LNCaP clone FGC (cell line): ENCODE measurements at regions not wholly inside any gene's neighbourhood (a gene's known extent, or its start where the extent isn't known, plus 50 kb on each side); places are given as distances from the start of the nearest gene placed in this dataset.

ENCODE experiments used
- DNase-seq: peaks from one replicate; pipeline ENCODE4 v3.0.0-alpha.2; 2011; ENCODE audit warnings: low read depth
- H3K4me3 ChIP-seq: 2 replicates; pipeline ENCODE4 v1.5.1; 2011; ENCODE audit warnings: mild to moderate bottlenecking, low read depth, low read length, control low read depth
- TF ChIP-seq, protein P1 (sequence below): IDR thresholded peaks from 2 replicates; pipeline ENCODE4 v1.5.1; 2012; ENCODE audit warnings: mild to moderate bottlenecking; ENCODE audit not compliant: control insufficient read depth, insufficient read depth; ENCODE audit errors: extremely low read depth

DNA sequence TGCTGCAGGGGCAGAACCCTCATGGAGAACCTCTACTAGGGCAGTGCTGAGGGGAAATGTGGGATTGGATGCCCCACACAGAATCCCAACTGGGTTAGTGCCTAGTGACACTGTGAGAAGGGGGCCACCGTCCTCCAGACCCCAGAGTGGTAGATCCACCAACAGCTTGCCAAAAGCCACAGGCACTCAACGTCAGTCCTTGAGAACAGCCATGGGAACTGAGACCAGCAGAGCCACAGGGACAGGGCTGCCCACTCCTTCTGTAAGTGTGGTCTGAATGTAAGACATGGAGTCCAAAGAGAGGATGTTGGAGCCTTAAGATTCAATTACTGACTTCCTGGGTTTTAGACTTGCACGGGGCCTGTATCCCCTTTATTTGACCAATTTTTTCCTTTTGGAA lies 1451.5 kb downstream of the SI start:
- TF ChIP-seq, protein P1, sequence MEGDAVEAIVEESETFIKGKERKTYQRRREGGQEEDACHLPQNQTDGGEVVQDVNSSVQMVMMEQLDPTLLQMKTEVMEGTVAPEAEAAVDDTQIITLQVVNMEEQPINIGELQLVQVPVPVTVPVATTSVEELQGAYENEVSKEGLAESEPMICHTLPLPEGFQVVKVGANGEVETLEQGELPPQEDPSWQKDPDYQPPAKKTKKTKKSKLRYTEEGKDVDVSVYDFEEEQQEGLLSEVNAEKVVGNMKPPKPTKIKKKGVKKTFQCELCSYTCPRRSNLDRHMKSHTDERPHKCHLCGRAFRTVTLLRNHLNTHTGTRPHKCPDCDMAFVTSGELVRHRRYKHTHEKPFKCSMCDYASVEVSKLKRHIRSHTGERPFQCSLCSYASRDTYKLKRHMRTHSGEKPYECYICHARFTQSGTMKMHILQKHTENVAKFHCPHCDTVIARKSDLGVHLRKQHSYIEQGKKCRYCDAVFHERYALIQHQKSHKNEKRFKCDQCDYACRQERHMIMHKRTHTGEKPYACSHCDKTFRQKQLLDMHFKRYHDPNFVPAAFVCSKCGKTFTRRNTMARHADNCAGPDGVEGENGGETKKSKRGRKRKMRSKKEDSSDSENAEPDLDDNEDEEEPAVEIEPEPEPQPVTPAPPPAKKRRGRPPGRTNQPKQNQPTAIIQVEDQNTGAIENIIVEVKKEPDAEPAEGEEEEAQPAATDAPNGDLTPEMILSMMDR, result no peak
- no peak for DNase-seq
- no peak overlapping the region for H3K4me3 ChIP-seq

DNA sequence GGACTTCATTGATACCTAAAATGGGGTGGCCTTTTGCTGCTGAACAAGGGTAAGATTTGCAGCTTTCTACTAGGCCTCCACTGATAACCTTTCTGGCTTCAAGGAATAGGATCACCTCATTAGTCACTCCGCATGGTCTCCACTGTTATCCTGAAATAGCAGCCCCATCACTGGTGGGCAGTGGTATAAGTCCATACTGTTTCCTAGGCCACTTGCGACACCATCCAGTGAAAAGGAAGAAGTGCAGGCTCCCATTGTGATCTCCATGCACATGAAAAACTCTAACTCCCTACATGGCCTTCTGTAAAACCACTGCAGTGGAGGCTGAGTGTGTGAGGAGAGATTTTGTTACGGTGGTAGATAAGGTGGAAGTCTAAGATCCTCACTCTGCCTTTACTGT lies 1455.9 kb downstream of the SI start:
- DNase-seq, result no peak
- TF ChIP-seq, protein P1, result peak; percentile 55
- H3K4me3 ChIP-seq, result no peak overlapping the region

DNA sequence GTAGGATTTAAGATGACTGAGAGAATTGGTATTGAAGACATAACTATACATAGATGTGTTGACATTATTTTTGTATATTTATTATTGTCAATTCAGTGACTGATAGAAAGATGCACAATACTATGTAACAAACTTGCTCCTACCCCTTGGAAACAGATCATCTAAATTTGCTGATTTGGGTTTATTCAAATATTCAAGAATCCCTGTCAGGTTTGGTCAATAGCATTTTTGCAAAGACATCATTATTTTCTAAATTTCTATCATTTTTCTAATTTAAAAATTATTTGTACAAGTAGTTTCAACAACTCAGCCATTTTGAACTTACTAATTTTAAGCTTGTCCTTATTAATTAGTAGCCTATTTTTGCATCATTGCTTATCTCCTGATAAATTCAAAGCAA lies 1463.4 kb downstream of the SI start:
- DNase-seq, result no peak
- TF ChIP-seq, protein P1, result no peak
- H3K4me3 ChIP-seq, result no peak overlapping the region

DNA sequence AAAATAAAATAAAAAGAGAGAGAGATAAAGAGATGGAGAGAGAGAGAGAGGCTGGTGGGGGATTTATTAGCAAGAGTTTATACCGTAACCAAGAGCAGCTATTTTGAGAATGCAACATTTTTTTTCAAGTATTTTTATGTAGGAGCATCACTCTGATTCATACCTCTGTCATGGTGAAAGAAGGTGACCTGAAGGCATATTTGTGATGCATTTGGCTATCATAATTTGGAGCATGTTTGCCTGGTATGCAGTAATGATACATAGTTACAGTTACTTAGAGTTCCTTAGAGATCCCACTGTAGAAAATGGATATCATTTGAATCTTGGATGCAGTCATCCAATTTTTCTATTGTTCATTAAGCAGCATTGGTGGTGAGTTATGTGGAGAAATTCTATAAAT lies 1472.4 kb downstream of the SI start:
- no peak for DNase-seq
- H3K4me3 ChIP-seq, result no peak overlapping the region
- TF ChIP-seq, protein P1, result no peak

DNA sequence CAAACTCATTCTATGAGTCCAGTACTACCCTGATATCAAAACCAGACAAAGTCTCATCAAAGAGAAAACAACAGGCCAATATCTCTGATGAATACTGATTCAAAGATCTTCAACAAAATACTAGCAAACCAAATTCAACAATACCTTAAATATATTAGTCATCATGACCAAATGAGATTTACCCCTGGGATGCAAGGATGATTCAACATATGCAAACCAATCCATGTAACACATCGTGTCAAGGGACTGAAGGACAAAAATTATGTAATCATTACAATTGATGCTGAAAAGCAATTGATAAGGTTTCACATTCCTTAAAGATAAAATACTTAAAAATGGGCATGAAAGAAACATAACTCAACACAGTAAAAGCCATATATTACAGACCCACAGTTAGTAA lies 1476.9 kb downstream of the SI start:
- H3K4me3 ChIP-seq, result no peak overlapping the region
- TF ChIP-seq, protein P1, result no peak
- no peak for DNase-seq

DNA sequence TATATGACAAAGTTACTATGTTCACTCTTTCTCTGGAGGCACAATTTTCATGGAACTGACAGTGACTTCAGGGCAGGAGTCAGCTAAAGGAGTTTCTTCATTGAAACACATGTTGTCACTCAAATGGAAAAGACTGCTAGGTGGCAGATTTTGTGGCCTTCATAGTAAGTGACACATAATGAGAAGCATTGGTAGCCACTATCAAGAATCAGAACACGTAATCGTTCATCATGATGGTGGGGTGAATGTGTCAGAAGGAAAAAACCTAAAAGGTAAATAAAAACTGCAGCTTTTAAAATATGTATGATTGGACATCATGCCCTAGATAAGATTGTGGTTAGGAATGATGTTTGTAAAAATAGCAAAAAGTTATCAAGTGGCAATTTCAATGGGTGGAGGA lies 1491.0 kb downstream of the SI start:
- H3K4me3 ChIP-seq, result no peak overlapping the region
- TF ChIP-seq, protein P1, result no peak
- no peak for DNase-seq

DNA sequence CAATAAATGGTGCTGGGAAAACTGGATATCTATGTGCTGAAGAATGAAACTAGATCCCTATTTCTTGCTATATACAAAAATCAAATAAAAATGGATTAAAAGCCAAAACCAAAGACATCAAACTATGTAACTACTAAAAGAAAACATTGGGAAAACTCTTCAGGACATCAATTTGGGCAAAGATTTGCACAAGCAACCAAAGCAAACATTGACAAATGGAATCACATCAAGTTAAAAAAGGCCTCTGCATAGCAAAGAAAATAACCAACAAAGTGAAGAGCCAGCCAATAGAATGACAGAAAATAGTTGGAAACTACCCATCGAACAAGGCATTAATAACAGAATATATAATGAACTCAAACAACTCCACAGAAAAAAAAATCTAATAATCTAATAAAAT lies 1495.3 kb downstream of the SI start:
- TF ChIP-seq, protein P1, result no peak
- H3K4me3 ChIP-seq, result no peak overlapping the region
- no peak for DNase-seq
